ENCODE measurements at regions not wholly inside any gene's neighbourhood (a gene's known extent, or its start where the extent isn't known, plus 50 kb on each side); places are given as distances from the start of the nearest gene placed in this dataset.

- H3K27me3 Mint-ChIP-seq (ENCODE audit: unreplicated experiment): no peaks in the 10 kb centered on the region
- TF ChIP-seq, protein P1, sequence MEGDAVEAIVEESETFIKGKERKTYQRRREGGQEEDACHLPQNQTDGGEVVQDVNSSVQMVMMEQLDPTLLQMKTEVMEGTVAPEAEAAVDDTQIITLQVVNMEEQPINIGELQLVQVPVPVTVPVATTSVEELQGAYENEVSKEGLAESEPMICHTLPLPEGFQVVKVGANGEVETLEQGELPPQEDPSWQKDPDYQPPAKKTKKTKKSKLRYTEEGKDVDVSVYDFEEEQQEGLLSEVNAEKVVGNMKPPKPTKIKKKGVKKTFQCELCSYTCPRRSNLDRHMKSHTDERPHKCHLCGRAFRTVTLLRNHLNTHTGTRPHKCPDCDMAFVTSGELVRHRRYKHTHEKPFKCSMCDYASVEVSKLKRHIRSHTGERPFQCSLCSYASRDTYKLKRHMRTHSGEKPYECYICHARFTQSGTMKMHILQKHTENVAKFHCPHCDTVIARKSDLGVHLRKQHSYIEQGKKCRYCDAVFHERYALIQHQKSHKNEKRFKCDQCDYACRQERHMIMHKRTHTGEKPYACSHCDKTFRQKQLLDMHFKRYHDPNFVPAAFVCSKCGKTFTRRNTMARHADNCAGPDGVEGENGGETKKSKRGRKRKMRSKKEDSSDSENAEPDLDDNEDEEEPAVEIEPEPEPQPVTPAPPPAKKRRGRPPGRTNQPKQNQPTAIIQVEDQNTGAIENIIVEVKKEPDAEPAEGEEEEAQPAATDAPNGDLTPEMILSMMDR (IDR thresholded peaks at IDR 0.05; ENCODE audit: unreplicated experiment): peak; percentile 31
- peak; percentile 15 for DNase-seq (ENCODE audit: low spot score)
- H3K27ac Mint-ChIP-seq (ENCODE audit: unreplicated experiment): no peak overlapping the region
- no peak overlapping the region for H3K4me3 Mint-ChIP-seq (ENCODE audit: unreplicated experiment)
- H3K36me3 Mint-ChIP-seq (ENCODE audit: low read depth, unreplicated experiment): no peaks in the 10 kb centered on the region
- no peaks in the 10 kb centered on the region for H3K4me1 Mint-ChIP-seq (ENCODE audit: unreplicated experiment)
- H3K9me3 Mint-ChIP-seq (ENCODE audit: unreplicated experiment): no peaks in the 10 kb centered on the region
Measured at GRCh38 chr7:97418312-97418711, 300.8 kb downstream of the SDHAF3 start.

GRCh38 chr7:97419898-97420297 lies 302.4 kb downstream of the SDHAF3 start:
- TF ChIP-seq, protein P1 (IDR thresholded peaks at IDR 0.05; ENCODE audit: unreplicated experiment): no peak
- Mint-ChIP-seq H3K27me3 (ENCODE audit: unreplicated experiment) (no peaks in the 10 kb centered on the region), H3K36me3 (ENCODE audit: low read depth, unreplicated experiment) (no peaks in the 10 kb centered on the region), H3K4me1 (ENCODE audit: unreplicated experiment) (no peaks in the 10 kb centered on the region), H3K27ac (ENCODE audit: unreplicated experiment) (no peak overlapping the region), H3K4me3 (ENCODE audit: unreplicated experiment) (no peak overlapping the region), H3K9me3 (ENCODE audit: unreplicated experiment) (no peaks in the 10 kb centered on the region)
- no peak for DNase-seq (ENCODE audit: low spot score)

GRCh38 chr7:97421307-97421930 lies 303.9 kb downstream of the SDHAF3 start:
- Mint-ChIP-seq H3K4me1 (ENCODE audit: unreplicated experiment) (no peaks in the 10 kb centered on the region), H3K9me3 (ENCODE audit: unreplicated experiment) (no peaks in the 10 kb centered on the region), H3K36me3 (ENCODE audit: low read depth, unreplicated experiment) (no peaks in the 10 kb centered on the region), H3K27me3 (ENCODE audit: unreplicated experiment) (no peaks in the 10 kb centered on the region), H3K4me3 (ENCODE audit: unreplicated experiment) (no peak overlapping the region), H3K27ac (ENCODE audit: unreplicated experiment) (no peak overlapping the region)
- DNase-seq (ENCODE audit: low spot score): no peak
- TF ChIP-seq, protein P1 (IDR thresholded peaks at IDR 0.05; ENCODE audit: unreplicated experiment): no peak

DNA sequence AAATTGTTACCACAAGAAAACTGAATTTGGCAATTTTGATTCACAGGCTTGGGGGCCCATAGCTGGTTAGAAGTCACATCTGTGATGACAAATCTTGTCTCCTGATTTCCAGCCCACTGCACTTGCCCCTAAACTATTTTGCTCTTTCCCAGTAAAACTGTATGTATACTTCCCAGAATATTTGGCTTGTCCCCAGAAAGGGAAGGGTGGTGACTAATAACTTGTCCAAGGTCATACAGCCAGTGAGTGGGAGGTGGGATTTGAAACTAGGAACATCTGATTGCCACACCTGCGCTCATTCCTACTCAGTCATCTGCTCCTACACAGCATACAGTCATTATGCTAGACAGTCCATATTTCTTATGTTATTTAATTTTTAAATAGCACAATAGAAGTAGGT lies 304.5 kb downstream of the SDHAF3 start:
- Mint-ChIP-seq H3K9me3 (ENCODE audit: unreplicated experiment) (no peaks in the 10 kb centered on the region), H3K27ac (ENCODE audit: unreplicated experiment) (no peak overlapping the region)

DNA sequence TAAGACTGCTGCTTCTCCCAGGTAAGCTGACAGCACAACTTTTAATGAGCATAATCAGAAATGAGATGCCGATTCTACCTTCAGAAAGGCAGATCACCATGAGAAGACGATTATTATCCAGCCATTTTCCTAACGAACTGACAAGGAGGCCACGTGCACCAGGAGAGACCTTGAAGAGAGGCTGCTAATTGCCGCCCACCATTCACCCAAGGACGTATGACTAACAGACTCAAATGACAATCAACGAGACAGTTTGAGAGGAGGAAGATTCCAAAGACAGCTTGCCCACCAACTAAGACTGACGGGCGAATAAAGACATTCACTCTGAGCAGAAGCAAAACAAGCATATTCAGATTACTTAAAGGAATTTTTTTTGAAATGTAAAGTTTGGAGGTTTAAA lies 301.9 kb upstream of the TAC1 start:
- Mint-ChIP-seq H3K27me3 (ENCODE audit: unreplicated experiment) (no peaks in the 10 kb centered on the region), H3K4me3 (ENCODE audit: unreplicated experiment) (no peak overlapping the region), H3K27ac (ENCODE audit: unreplicated experiment) (no peak overlapping the region), H3K36me3 (ENCODE audit: low read depth, unreplicated experiment) (no peaks in the 10 kb centered on the region), H3K9me3 (ENCODE audit: unreplicated experiment) (no peaks in the 10 kb centered on the region), H3K4me1 (ENCODE audit: unreplicated experiment) (no peaks in the 10 kb centered on the region)
- no peak for DNase-seq (ENCODE audit: low spot score)
- TF ChIP-seq, protein P1 (IDR thresholded peaks at IDR 0.05; ENCODE audit: unreplicated experiment): no peak

More for the DNA sequence above, 304.5 kb downstream of the SDHAF3 start:
- H3K4me1 Mint-ChIP-seq (ENCODE audit: unreplicated experiment): no peaks in the 10 kb centered on the region
- DNase-seq (ENCODE audit: low spot score): no peak
- TF ChIP-seq, protein P1 (IDR thresholded peaks at IDR 0.05; ENCODE audit: unreplicated experiment): no peak
- H3K36me3 Mint-ChIP-seq (ENCODE audit: low read depth, unreplicated experiment): no peaks in the 10 kb centered on the region
- H3K27me3 Mint-ChIP-seq (ENCODE audit: unreplicated experiment): no peaks in the 10 kb centered on the region
- H3K4me3 Mint-ChIP-seq (ENCODE audit: unreplicated experiment): no peak overlapping the region
